HG03025 (cell line): ENCODE measurements at regions not wholly inside any gene's neighbourhood (a gene's known extent, or its start where the extent isn't known, plus 50 kb on each side); places are given as distances from the start of the nearest gene placed in this dataset.
"Not testable (repeated sequence)": the region's sequence is repeated elsewhere in the genome, so short reads cannot be mapped to it uniquely, and the experiment has no call there.

Experiments used
- ATAC-seq: cut with Tn5 transposase; IDR thresholded peaks from one replicate; pipeline ENCODE4 v1.9.1; 2021; ENCODE audit warnings: mild to moderate bottlenecking, moderate library complexity; ENCODE audit not compliant: unreplicated experiment, low FRiP score

DNA sequence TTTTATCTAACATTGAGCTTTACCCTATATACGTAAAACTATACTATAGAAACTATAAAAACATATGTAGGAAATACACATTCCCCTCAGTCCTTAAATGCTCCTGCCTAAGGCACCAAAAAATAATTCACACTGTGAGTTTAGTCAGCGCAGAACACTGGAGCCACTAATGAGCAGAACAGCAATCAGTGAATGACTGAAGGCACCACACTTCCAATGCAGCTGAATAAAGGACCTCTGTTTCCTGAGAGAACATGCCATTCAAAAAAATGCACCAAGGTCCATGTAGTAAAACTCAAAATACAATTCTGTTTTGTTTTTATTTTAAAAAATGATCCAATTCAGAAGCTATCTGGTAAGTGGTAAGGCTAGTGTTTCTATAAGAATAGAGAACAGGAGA is 1280.6 kb upstream of the NRXN1 start:
- no peak for ATAC-seq

DNA sequence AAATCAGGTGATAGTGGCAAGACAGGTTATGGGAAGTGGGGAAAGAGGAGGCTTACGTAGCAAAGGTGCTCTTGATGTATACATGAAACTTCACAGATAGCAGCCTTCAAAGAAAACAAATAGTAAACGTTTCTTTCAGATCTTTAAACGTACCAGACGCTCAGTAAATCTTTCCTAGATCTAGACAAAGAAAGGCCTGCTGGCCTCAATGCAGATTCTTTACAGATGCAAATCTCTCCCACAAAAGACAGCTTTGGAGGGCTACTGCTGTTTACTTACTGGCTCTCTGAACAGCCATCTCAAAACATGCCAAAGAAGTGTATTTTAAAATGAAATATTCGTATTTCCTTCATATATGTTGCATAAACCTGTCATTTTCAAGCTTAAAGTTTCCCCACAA is 1279.9 kb upstream of the NRXN1 start:
- ATAC-seq = no peak

DNA sequence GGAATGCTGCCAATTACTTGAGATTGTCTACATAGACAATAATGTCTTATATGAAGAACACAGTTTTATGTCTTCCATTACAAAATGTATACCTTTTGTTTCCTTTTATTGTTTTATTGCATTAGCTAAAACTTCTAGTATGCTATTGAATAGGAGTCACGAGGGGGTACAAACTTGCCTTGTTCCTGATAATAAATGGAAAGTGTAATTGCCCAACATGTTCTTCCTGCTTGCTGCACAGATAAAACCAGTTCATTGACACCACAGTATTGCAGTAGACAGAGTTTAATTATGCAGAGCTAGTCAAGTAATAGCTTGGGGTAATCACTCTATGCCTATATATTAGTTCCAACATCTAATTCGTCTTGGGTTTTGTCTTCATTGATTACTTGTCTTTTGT is 1276.2 kb upstream of the NRXN1 start:
- ATAC-seq = no peak

DNA sequence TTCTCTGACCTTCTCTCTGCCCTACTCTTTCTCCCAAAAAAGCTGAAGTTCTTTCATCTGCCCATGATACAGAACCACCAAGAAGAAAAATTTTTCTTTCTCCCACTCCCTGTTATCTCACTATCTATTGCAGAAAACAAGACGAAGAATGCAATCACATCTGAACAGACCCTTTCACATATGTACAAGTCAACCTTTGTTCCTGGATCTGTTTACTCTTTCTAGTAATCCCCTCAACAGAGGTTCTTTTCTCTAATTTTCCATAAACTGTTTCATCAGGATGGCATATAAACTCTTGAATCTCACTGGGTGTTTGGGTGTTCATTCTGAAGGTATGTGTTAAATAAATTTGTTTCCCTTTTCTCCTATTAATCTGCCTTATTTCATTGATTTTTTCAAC is 1262.7 kb upstream of the NRXN1 start:
- ATAC-seq = no peak

- ATAC-seq = no peak
Observed at GRCh38 chr2:52292801-52293200, 1260.9 kb upstream of the NRXN1 start.

DNA sequence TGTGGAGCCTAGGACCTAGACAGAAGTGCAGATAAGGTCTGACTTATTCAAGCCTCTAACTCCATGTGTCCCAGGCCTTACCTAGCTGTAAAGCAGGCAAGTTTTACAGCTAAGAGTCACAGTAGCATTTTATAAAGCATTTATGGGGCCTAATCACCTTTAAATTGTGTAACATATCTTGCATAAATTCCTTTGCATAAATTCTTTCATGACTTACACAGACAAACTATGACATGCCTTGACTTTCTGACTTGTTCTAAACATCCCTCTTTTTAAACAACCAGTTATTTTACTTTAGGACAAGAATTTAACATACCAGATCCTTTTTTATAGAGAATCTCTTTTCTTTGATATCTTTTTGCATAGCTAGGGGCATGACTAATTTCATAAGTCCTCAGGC is 1257.8 kb upstream of the NRXN1 start:
- no peak for ATAC-seq

GRCh38 chr2:52288596-52288995 is 1256.7 kb upstream of the NRXN1 start:
- ATAC-seq = no peak

DNA sequence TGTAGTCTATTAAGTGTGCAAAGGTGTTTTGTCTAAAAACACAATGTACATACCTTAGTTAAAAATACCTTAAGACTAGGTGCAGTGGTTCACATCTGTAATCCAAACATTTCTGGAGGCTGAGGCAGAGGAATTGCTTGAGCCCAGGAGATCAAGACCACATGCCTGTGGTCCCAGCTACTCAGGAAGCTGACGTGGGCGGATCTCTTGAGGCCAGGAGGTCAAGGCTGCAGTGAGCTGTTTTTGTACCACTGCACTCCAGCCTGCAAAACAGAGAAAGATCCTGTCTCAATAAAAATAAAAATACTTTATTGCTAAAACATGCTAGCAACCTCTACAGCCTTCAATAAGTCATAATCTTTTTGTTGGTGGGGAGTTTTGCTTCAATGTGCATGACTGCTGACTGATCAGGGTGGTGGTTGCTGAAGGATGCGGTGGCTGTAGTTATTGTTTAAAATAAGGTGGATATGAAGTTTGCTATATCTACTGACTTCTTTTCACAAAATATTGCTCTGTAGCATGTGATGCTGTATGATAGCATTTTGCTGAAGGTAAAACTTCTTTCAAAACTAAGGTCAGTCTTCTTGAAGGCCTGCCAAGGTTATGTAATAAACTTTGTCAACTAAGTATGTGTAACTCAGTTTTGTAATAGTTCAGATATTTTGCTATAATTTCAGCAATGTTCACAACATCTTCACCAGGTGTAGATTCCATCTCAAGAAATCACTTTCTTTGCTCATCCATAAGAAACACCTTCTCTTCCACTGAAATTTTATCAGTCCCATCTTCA is 1238.0 kb upstream of the NRXN1 start:
- no peak for ATAC-seq

DNA sequence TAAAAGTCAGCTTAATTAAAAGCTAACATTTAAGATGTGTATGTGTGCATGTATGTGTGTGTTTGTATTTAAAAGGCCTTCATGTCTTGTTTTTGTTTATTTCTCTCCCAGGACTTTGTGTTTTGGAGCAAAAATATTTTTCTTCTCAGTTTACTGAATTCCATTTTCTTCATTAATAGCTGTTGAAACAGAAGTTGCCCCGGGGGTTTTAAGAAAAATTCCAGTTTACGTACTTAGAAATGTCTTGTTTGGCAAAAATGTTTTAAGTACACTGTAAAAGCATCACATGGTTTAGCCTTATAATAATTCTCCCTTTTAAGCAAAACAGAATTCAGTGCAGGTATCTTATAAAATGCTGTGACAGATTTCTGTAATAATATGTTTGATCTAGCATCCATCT is 1233.0 kb upstream of the NRXN1 start:
- no peak for ATAC-seq

GRCh38 chr2:52264488-52264887 is 1232.6 kb upstream of the NRXN1 start:
- no peak for ATAC-seq

GRCh38 chr2:52260904-52261303 is 1229.0 kb upstream of the NRXN1 start:
- no peak for ATAC-seq

- not testable (repeated sequence) for ATAC-seq
Observed at GRCh38 chr2:52258967-52259366, 1227.0 kb upstream of the NRXN1 start.

- no peak for ATAC-seq
Observed at GRCh38 chr2:52258038-52258437, 1226.1 kb upstream of the NRXN1 start.

- ATAC-seq = no peak
Observed at GRCh38 chr2:52253416-52253980, 1221.6 kb upstream of the NRXN1 start.

DNA sequence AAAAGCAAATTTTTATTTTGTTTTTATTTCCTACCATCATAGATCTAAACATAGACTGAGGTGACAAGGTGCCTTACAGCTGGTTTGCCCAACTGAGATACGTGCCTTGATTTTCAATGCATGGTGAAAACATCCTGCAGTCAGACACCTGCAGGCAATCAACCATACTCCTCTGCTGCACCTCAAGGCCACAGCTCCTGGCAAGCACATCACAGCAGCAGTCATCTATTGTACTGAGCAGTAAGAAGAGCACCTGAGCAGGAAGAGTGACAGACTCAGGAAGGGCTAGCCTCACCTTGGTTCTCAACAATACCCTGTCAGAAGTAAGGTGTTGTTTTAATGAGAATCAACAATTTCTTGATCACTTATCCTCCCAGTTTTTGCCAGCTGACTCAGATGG is 1206.8 kb upstream of the NRXN1 start:
- no peak for ATAC-seq

- ATAC-seq = no peak
Observed at GRCh38 chr2:52222128-52222527, 1190.2 kb upstream of the NRXN1 start.

DNA sequence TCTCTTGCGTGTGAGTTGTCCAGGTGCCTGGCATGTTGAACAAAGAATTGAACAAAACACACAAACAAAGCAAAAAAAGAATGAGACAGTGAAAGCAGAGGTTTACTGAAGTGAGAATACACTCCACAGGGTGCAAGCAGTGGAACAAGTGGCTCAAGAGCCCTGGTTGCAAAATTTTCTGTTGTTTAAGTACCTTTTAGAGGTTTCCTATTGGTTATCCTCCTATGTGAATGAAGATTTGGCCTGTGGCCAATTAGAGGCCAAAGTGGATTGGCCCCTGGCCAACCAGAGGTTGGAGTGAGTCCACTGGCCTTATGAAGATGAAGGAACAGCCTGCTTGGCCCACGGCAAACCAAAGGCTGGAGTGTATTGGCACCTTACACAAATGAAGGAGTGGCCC is 1188.5 kb upstream of the NRXN1 start:
- no peak for ATAC-seq

- ATAC-seq = no peak
Observed at GRCh38 chr2:52210611-52211010, 1178.7 kb upstream of the NRXN1 start.

DNA sequence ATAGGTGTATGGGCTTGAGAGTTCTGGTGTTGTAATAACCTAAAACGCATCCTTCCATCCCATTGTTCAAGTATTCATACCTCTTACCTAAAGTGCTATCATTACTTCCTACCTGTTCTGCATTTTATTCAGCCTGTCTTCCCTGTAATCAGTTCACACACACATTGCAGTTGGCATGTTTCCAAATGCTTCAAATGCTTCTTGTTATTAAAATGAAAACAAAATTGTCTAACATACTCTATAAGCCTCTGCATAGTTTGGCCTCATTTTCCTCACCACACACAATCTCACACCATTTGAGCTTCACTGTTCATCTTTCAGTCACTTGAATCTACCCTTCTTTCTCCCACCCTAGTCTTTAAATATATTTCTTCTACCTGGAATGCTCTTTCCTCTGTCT is 1178.2 kb upstream of the NRXN1 start:
- no peak for ATAC-seq

DNA sequence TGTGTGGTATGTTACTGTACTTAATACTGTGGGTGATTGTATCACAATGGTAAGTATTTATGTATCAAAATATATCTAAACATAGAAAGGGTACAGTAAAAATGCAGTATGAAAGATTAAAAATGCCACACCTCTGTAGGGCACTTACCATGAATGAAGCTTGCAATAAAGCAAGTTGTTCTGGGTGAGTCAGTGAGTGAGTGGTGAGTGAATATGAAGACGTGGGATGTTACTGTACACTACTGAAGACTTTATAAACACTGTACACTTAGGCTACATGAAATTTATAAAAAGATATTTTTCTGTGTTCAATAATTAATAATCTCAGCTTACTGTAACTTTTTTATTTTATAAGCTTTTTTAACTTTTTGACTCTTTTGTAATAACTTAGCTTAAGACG is 1162.4 kb upstream of the NRXN1 start:
- ATAC-seq = no peak

GRCh38 chr2:52193804-52194203 is 1161.9 kb upstream of the NRXN1 start:
- no peak for ATAC-seq

GRCh38 chr2:52192656-52193055 is 1160.7 kb upstream of the NRXN1 start:
- ATAC-seq = no peak
